NCI-H1436 (cell line): ENCODE measurements at regions not wholly inside any gene's neighbourhood (a gene's known extent, or its start where the extent isn't known, plus 50 kb on each side); places are given as distances from the start of the nearest gene placed in this dataset.

Experiments
- DNase-seq: peaks from one replicate; lab custom pipeline; 2025; lab: John Stamatoyannopoulos, UW

- DNase-seq = no peak
Measured at GRCh38 chr2:860259-860855, 90.3 kb upstream of the SNTG2 start.

- DNase-seq = no peak
Measured at GRCh38 chr2:858646-859045, 92.0 kb upstream of the SNTG2 start.

- no peak for DNase-seq
Measured at GRCh38 chr2:857937-858336, 92.7 kb upstream of the SNTG2 start.

- no peak for DNase-seq
Measured at GRCh38 chr2:857081-857480, 93.6 kb upstream of the SNTG2 start.

GRCh38 chr2:856456-856855 lies 94.2 kb upstream of the SNTG2 start:
- DNase-seq = no peak

GRCh38 chr2:856041-856440 lies 94.6 kb upstream of the SNTG2 start:
- DNase-seq = no peak

GRCh38 chr2:855177-855576 lies 95.5 kb upstream of the SNTG2 start:
- no peak for DNase-seq

- no peak for DNase-seq
Measured at GRCh38 chr2:854460-854859, 96.2 kb upstream of the SNTG2 start.

- DNase-seq = no peak
Measured at GRCh38 chr2:853203-853870, 97.3 kb upstream of the SNTG2 start.

- DNase-seq = no peak
Measured at GRCh38 chr2:852168-852567, 98.5 kb upstream of the SNTG2 start.

- DNase-seq = no peak
Measured at GRCh38 chr2:851680-852079, 99.0 kb upstream of the SNTG2 start.

GRCh38 chr2:851078-851477 lies 99.6 kb upstream of the SNTG2 start:
- DNase-seq = no peak

GRCh38 chr2:850429-850828 lies 100.2 kb upstream of the SNTG2 start:
- DNase-seq = no peak

- DNase-seq = no peak
Measured at GRCh38 chr2:848099-848498, 102.5 kb upstream of the SNTG2 start.

GRCh38 chr2:847669-848068 lies 103.0 kb upstream of the SNTG2 start:
- no peak for DNase-seq

GRCh38 chr2:844715-845114 lies 105.9 kb upstream of the SNTG2 start:
- no peak for DNase-seq

GRCh38 chr2:842151-842803 lies 108.4 kb upstream of the SNTG2 start:
- no peak for DNase-seq

- DNase-seq = no peak
Measured at GRCh38 chr2:841036-841435, 109.6 kb upstream of the SNTG2 start.

- no peak for DNase-seq
Measured at GRCh38 chr2:834233-834632, 116.4 kb upstream of the SNTG2 start.

GRCh38 chr2:833180-833579 lies 117.5 kb upstream of the SNTG2 start:
- DNase-seq = no peak

GRCh38 chr2:832635-833034 lies 118.0 kb upstream of the SNTG2 start:
- DNase-seq = no peak

- DNase-seq = no peak
Measured at GRCh38 chr2:831622-832021, 119.0 kb upstream of the SNTG2 start.

- DNase-seq = no peak
Measured at GRCh38 chr2:831225-831536, 119.5 kb upstream of the SNTG2 start.
